Peyer's patch (tissue), 4 donors: ENCODE measurements at regions not wholly inside any gene's neighbourhood (a gene's known extent, or its start where the extent isn't known, plus 50 kb on each side); places are given as distances from the start of the nearest gene placed in this dataset.

Source experiments
- DNase-seq, 3 donors: peaks; one replicate each; pipeline ENCODE4 v3.0.0-alpha.2; 2017 to 2019
- H3K27ac ChIP-seq, 4 donors: fragments of 200-600 bp; sonication (generic); one replicate each; pipeline ENCODE4 v1.5.1; 2016 to 2019
- H3K27me3 ChIP-seq, 2 donors: fragments of 200-600 bp; sonication (generic); one replicate each; pipeline ENCODE4 v1.5.1; 2019
- H3K36me3 ChIP-seq, 3 donors: fragments of 200-600 bp; sonication (generic); one replicate each; pipeline ENCODE4 v1.5.1; 2016 to 2019
- H3K4me1 ChIP-seq, 4 donors: fragments of 200-600 bp; sonication (generic); one replicate each; pipeline ENCODE4 v1.5.1; 2016 to 2019
- H3K4me3 ChIP-seq, 4 donors: fragments of 200-600 bp; sonication (generic); 1 replicate in 3 of 4; 2 replicates in 1 of 4; pipeline ENCODE4 v1.5.1; 2016 to 2019; ENCODE audit warnings: mild to moderate bottlenecking in 1 of 4
- H3K9me3 ChIP-seq, 4 donors: fragments of 200-600 bp; sonication (generic); one replicate each; pipeline ENCODE4 v1.5.1; 2016 to 2019; ENCODE audit warnings: mild to moderate bottlenecking in 1 of 4
- CTCF ChIP-seq, 6 experiments: fragments of 450-650 bp in 4 of 6; fragments of 200-600 bp in 2 of 6; sonication (generic) in 1 of 6; IDR thresholded peaks; one replicate each; pipeline ENCODE4 v1.5.1; 2017 to 2019; ENCODE audit warnings: antibody characterized with exemption in 6 of 6, mild to moderate bottlenecking in 3 of 6, moderate library complexity in 1 of 6
- POLR2A ChIP-seq, 2 donors: fragments of 450-650 bp; IDR thresholded peaks; one replicate each; pipeline ENCODE4 v1.5.1; 2017; ENCODE audit warnings: antibody characterized with exemption in 2 of 2, mild to moderate bottlenecking in 2 of 2, moderate library complexity in 2 of 2

GRCh38 chr2:126788113-126788512 is 110.6 kb upstream of the TEX51 start:
- Histone ChIP-seq H3K36me3 (no peaks in the 10 kb centered on the region), H3K4me1 (no peaks in the 10 kb centered on the region), H3K9me3 (no peaks in the 10 kb centered on the region), H3K27me3 (no peaks in the 10 kb centered on the region), H3K4me3 (no peak overlapping the region), H3K27ac (no peak overlapping the region)
- no peak for DNase-seq
- TF ChIP-seq CTCF (IDR thresholded peaks at IDR 0.05) (no peak), POLR2A (IDR thresholded peaks at IDR 0.05) (no peak)

DNA sequence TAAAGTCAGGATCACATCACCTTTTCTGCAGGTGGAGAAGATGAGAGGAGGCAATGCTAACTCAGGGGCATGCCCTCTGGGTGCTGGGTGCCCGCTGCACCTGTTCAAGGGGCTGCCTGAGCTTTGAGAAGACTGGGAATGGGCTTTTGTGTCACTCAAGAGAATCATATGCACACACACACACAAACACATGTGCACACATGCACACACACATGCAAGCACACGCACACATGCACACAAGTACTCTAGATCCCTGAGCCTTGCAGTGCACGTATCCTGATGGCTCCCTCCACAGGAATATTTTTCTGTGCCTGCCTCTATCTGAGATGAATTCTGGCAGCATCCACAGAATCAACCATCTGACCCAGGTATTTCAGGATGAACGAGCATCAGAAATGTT is 110.0 kb upstream of the TEX51 start:
- no peaks in the 10 kb centered on the region for H3K36me3 ChIP-seq
- no peak overlapping the region for H3K27ac ChIP-seq
- H3K4me1 ChIP-seq: no peaks in the 10 kb centered on the region
- H3K27me3 ChIP-seq: no peaks in the 10 kb centered on the region
- TF ChIP-seq POLR2A (IDR thresholded peaks at IDR 0.05): no peak
- no peak for TF ChIP-seq CTCF (IDR thresholded peaks at IDR 0.05)
- H3K9me3 ChIP-seq: no peaks in the 10 kb centered on the region
- DNase-seq: no peak
- no peak overlapping the region for H3K4me3 ChIP-seq

DNA sequence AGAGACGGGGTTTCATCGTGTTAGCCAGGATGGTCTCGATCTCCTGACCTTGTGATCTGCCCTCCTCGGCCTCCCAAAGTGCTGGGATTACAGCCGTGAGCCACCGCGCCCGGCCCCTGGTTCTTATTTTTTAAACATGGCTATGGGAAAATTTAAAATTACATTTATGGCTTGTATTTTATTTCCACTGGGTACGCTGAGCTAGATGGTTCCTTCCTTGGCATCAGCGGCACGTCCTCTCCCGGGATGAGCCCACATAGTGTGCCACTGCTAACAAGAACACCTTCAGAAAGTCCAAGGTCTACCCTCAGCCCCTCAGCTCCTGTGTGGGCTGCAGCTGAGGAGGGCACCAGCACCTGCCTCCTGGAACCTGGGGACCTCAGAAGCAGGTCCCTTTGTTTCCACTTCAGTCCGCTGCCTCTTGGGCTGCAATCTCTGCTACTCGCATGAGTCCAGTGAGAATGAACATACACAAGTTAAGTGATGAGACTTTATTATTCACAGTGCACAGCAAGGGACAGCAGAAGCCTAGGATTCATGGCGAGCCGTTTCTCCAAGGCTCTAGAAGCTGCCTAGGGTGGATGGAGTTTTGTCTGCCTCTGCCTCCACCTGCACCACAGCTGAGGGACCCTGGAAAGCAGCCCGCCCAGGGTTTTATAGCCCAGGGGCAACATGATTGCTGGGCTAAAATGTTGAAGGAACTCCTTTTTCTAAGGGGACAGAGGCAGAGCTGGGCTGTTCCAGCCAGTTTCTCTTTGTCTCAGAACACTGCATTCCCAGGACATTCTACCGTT is 107.5 kb upstream of the TEX51 start:
- peak in 1 of 3 donors; percentile 30 for DNase-seq
- no peak overlapping the region for H3K27ac ChIP-seq
- H3K9me3 ChIP-seq: no peaks in the 10 kb centered on the region
- H3K4me3 ChIP-seq: no peak overlapping the region
- TF ChIP-seq CTCF (IDR thresholded peaks at IDR 0.05) (no peak), POLR2A (IDR thresholded peaks at IDR 0.05) (no peak)
- H3K36me3 ChIP-seq: no peaks in the 10 kb centered on the region
- no peaks in the 10 kb centered on the region for H3K27me3 ChIP-seq
- H3K4me1 ChIP-seq: no peaks in the 10 kb centered on the region

DNA sequence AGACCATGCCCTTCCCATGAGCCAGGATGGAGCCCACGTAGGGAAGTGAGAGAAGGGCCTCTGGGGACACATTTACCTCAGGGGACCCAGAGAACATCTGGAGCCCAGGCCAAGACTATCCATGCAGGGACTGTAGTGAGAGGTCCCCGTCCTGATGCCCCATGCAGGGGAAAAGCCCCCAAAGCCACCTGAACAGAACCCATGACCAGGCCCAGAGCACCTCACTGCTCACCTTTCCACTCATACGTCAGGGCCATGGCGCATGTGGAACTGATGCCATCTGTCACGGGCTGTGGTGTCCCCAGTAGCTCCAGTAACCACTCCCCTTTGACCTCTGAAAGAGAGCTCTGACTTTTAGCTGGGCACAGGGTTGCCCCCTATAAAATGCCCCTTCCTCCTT is 106.5 kb upstream of the TEX51 start:
- no peak overlapping the region for H3K27ac ChIP-seq
- H3K4me3 ChIP-seq: no peak overlapping the region
- no peaks in the 10 kb centered on the region for H3K4me1 ChIP-seq
- DNase-seq: peak in 1 of 3 donors; percentile 27
- H3K36me3 ChIP-seq: no peaks in the 10 kb centered on the region
- H3K27me3 ChIP-seq: no peaks in the 10 kb centered on the region
- H3K9me3 ChIP-seq: no peaks in the 10 kb centered on the region
- TF ChIP-seq CTCF (IDR thresholded peaks at IDR 0.05): no peak
- TF ChIP-seq POLR2A (IDR thresholded peaks at IDR 0.05): no peak

DNA sequence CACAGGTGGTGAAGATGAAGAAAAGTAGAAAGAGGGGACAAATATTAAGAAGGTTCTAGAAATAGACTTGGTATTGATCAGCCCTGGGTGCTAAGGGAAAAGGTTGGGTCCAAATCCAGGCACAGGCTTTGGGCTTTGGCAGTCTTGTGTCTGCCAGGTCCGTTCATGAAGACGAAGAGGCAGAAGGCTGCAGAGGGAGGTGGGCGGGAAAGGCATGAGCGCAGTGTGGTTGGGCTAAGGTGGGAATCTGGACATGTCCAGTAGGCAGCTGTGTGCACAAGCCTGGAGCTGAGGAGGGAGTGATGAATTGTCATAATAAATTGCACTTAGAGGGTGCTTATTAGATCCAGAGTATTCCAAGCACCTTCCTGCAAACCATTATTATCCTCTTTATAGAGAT is 105.7 kb upstream of the TEX51 start:
- H3K4me3 ChIP-seq: no peak overlapping the region
- H3K9me3 ChIP-seq: no peaks in the 10 kb centered on the region
- no peaks in the 10 kb centered on the region for H3K36me3 ChIP-seq
- no peaks in the 10 kb centered on the region for H3K27me3 ChIP-seq
- H3K4me1 ChIP-seq: no peaks in the 10 kb centered on the region
- H3K27ac ChIP-seq: no peak overlapping the region
- no peak for TF ChIP-seq CTCF (IDR thresholded peaks at IDR 0.05)
- no peak for TF ChIP-seq POLR2A (IDR thresholded peaks at IDR 0.05)
- DNase-seq: peak in 2 of 3 donors; percentile 9 to 15
